Endothelial cell (in vitro differentiated cells): ENCODE measurements at regions not wholly inside any gene's neighbourhood (a gene's known extent, or its start where the extent isn't known, plus 50 kb on each side); places are given as distances from the start of the nearest gene placed in this dataset.

Source experiments
- DNase-seq: peaks from one replicate; pipeline ENCODE4 v3.0.0; 2021; ENCODE audit warnings: low spot score
- H3K27ac Mint-ChIP-seq: one replicate; pipeline ENCODE4 v1.8.0; 2021; ENCODE audit warnings: mixed read lengths, inconsistent platforms; ENCODE audit not compliant: unreplicated experiment
- H3K27me3 Mint-ChIP-seq: one replicate; pipeline ENCODE4 v1.8.0; 2021; ENCODE audit warnings: mild to moderate bottlenecking, moderate library complexity, mixed read lengths, inconsistent platforms; ENCODE audit not compliant: unreplicated experiment
- H3K36me3 Mint-ChIP-seq: one replicate; pipeline ENCODE4 v1.8.0; 2021; ENCODE audit warnings: mild to moderate bottlenecking, low read depth, mixed read lengths, inconsistent platforms; ENCODE audit not compliant: unreplicated experiment
- H3K4me1 Mint-ChIP-seq: one replicate; pipeline ENCODE4 v1.8.0; 2021; ENCODE audit warnings: mild to moderate bottlenecking, mixed read lengths, inconsistent platforms; ENCODE audit not compliant: unreplicated experiment
- H3K4me3 Mint-ChIP-seq: one replicate; pipeline ENCODE4 v1.8.0; 2021; ENCODE audit warnings: mild to moderate bottlenecking, mixed read lengths, inconsistent platforms; ENCODE audit not compliant: unreplicated experiment
- H3K9me3 Mint-ChIP-seq: one replicate; pipeline ENCODE4 v1.8.0; 2021; ENCODE audit warnings: mixed read lengths, inconsistent platforms; ENCODE audit not compliant: unreplicated experiment
- TF ChIP-seq, protein P1 (sequence below): fragments of 200-600 bp; sonication (generic); IDR thresholded peaks from one replicate; pipeline ENCODE4 v1.5.0; 2021; ENCODE audit warnings: antibody characterized with exemption; ENCODE audit not compliant: unreplicated experiment

DNA sequence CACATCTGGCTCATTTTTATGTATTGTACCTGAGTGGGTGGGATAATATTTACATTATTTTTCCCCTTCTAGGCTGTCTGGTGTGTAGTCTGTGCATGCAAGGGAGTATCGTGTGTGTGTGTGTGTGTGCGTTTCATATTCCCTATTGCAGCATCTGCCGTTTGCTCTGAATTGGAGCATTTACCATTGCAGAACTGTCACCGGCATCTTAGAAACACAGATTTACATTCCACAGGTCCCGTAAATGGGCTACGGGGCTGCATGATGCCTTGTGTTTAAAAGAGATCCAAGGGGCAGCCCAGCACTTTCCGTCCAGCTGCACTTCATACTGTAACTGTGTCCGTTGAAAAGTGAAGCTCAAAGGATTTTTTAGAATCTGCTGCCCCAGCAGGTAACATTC, 167.1 kb upstream of the KIAA1217 start:
- H3K4me1 Mint-ChIP-seq = no peaks in the 10 kb centered on the region
- no peaks in the 10 kb centered on the region for H3K9me3 Mint-ChIP-seq
- no peaks in the 10 kb centered on the region for H3K27me3 Mint-ChIP-seq
- TF ChIP-seq, protein P1, sequence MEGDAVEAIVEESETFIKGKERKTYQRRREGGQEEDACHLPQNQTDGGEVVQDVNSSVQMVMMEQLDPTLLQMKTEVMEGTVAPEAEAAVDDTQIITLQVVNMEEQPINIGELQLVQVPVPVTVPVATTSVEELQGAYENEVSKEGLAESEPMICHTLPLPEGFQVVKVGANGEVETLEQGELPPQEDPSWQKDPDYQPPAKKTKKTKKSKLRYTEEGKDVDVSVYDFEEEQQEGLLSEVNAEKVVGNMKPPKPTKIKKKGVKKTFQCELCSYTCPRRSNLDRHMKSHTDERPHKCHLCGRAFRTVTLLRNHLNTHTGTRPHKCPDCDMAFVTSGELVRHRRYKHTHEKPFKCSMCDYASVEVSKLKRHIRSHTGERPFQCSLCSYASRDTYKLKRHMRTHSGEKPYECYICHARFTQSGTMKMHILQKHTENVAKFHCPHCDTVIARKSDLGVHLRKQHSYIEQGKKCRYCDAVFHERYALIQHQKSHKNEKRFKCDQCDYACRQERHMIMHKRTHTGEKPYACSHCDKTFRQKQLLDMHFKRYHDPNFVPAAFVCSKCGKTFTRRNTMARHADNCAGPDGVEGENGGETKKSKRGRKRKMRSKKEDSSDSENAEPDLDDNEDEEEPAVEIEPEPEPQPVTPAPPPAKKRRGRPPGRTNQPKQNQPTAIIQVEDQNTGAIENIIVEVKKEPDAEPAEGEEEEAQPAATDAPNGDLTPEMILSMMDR = no peak
- H3K27ac Mint-ChIP-seq = no peak overlapping the region
- DNase-seq = no peak
- no peak overlapping the region for H3K4me3 Mint-ChIP-seq
- H3K36me3 Mint-ChIP-seq = no peaks in the 10 kb centered on the region

DNA sequence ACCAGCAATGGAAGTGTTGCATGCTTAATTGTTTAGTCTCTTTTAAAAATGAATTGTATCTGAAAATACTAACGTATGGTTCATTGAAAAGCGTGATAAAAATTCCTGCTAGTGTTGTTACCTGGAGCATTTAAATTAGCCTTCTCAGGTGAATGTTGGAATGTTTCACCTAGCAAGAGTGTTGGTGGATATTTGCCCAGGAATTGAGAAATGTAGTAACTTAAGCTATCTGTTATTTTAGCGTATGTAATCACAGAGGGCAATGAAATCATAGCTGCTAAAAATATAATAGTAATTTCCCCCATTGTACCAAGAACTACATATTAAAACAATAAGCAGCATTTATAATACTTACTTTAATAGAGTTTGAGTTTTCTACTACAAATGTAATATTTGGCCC, 166.1 kb upstream of the KIAA1217 start:
- Mint-ChIP-seq H3K36me3 (no peaks in the 10 kb centered on the region), H3K27me3 (no peaks in the 10 kb centered on the region), H3K4me3 (no peak overlapping the region), H3K4me1 (no peaks in the 10 kb centered on the region), H3K9me3 (no peaks in the 10 kb centered on the region), H3K27ac (no peak overlapping the region)
- DNase-seq = no peak
- TF ChIP-seq, protein P1 = no peak

DNA sequence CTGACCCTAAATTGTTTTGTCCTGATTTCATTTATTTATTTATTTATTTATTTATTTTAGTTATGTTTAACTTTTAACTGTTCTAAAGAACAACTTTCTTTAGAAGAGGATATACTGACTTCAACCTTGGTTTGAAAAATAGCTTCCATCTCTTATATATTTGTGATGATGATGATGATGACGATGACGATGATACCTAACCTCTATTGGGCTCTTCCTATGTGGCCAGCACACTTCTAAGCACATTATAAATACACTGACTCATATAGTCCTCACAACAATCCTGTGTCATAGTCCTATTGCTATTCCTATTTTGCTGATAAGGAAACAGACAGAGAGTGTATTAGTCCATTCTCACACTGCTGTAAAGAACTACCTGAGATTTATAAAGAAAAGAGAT, 162.9 kb upstream of the KIAA1217 start:
- Mint-ChIP-seq H3K9me3 (no peaks in the 10 kb centered on the region), H3K4me1 (no peaks in the 10 kb centered on the region), H3K4me3 (no peak overlapping the region), H3K36me3 (no peaks in the 10 kb centered on the region), H3K27me3 (no peaks in the 10 kb centered on the region), H3K27ac (no peak overlapping the region)
- TF ChIP-seq, protein P1 = no peak
- no peak for DNase-seq

DNA sequence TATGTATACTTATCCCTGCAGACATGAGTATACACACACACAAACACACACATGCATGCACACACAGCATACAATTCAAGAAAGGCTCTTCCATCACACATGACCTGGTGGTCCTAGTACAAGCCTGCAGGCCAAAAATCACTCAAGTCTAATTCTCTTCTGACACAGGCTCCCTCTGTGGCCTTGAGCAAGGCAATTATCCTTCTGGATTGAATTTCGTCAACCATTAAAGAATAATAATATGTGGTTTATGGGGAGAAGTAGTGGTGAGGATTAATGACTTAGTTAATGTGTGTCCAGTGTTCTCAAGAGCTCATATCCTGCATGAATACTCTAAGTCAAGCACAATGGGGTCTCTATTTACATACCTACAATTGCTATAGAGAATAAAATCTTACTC, 161.8 kb upstream of the KIAA1217 start:
- no peaks in the 10 kb centered on the region for H3K36me3 Mint-ChIP-seq
- H3K9me3 Mint-ChIP-seq = no peaks in the 10 kb centered on the region
- no peak for DNase-seq
- H3K27ac Mint-ChIP-seq = no peak overlapping the region
- TF ChIP-seq, protein P1 = no peak
- no peak overlapping the region for H3K4me3 Mint-ChIP-seq
- no peaks in the 10 kb centered on the region for H3K27me3 Mint-ChIP-seq
- no peaks in the 10 kb centered on the region for H3K4me1 Mint-ChIP-seq

DNA sequence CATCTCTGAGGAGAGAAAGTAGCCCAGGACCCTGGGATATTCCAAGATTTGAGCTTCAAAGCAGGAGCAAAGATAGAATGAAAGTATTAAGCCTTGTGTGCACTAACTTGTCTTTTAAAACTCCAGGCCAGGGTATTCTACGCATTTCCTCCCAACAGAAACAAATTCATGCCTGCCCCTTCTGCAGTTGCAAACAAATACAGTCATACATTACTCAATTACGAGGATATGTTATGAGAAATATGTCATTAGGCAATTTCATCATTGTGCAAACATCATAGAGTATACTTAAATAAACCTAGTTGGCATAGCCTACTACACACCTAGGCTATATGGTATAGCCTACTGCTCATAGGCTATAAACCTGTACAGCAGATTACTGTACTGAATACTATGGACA, 154.5 kb upstream of the KIAA1217 start:
- Mint-ChIP-seq H3K36me3 (no peaks in the 10 kb centered on the region), H3K27me3 (no peaks in the 10 kb centered on the region), H3K4me1 (no peaks in the 10 kb centered on the region), H3K27ac (no peak overlapping the region), H3K9me3 (no peaks in the 10 kb centered on the region), H3K4me3 (no peak overlapping the region)
- DNase-seq = no peak
- TF ChIP-seq, protein P1 = no peak
